ENCODE measurements at regions not wholly inside any gene's neighbourhood (a gene's known extent, or its start where the extent isn't known, plus 50 kb on each side); places are given as distances from the start of the nearest gene placed in this dataset.
A peak's percentile ranks its signal among the peaks of the same experiment; 100 is the strongest.

- TF ChIP-seq REST (IDR thresholded peaks at IDR 0.05; ENCODE audit: unreplicated experiment) (no peak), EZH2phosphoT487 (IDR thresholded peaks at IDR 0.05; ENCODE audit: unreplicated experiment) (no peak), EZH2 (IDR thresholded peaks at IDR 0.05; ENCODE audit: low read depth, unreplicated experiment) (no peak), ZNF331 (CRISPR knock-in tag; IDR thresholded peaks at IDR 0.05; ENCODE audit: low read depth) (no peak), NANOG (IDR thresholded peaks at IDR 0.05; ENCODE audit: borderline replicate concordance) (no peak), JUNB (IDR thresholded peaks at IDR 0.05; ENCODE audit: unreplicated experiment) (no peak), POLR2AphosphoS5 (IDR thresholded peaks at IDR 0.05; ENCODE audit: low read depth) (no peak), CTCF (conservative IDR thresholded peaks at IDR 0.05; ENCODE audit: low read depth in 2 of 2) (no peak), ZNF114 (CRISPR knock-in tag; IDR thresholded peaks at IDR 0.05) (no peak)
These were observed 56.3 kb upstream of the CFAP20DC start (continued) for GRCh38 chr3:59106085-59106648.

- no peak overlapping the region for H3K27ac ChIP-seq (ENCODE audit: low read depth)
- no peak for TF ChIP-seq REST (IDR thresholded peaks at IDR 0.05; ENCODE audit: unreplicated experiment)
- no peak for TF ChIP-seq STAT1 (IDR thresholded peaks at IDR 0.05; ENCODE audit: unreplicated experiment)
- TF ChIP-seq EZH2 (IDR thresholded peaks at IDR 0.05; ENCODE audit: low read depth, unreplicated experiment), result no peak
- no peak for TF ChIP-seq ZNF331 (CRISPR knock-in tag; IDR thresholded peaks at IDR 0.05; ENCODE audit: low read depth)
- no peak for TF ChIP-seq CREB1 (CRISPR knock-in tag; IDR thresholded peaks at IDR 0.05; ENCODE audit: low read depth)
- Mint-ChIP-seq H3K27ac (no peak overlapping the region), H3K27me3 (ENCODE audit: insufficient read depth, low read depth, poor library complexity) (peaks cover 3% of the 10 kb centered on the region), H3K4me1 (peaks cover 21% of the 10 kb centered on the region), H3K36me3 (ENCODE audit: low read depth) (no peaks in the 10 kb centered on the region), H3K4me3 (no peak overlapping the region), H3K9me3 (no peaks in the 10 kb centered on the region)
- H2AFZ ChIP-seq, result peak overlapping the region; percentile 34; the same call in 1 of the 2 replicates
- no peaks in the 10 kb centered on the region for H3F3A ChIP-seq (replicated peaks; ENCODE audit: low read depth)
- DNase-seq (ENCODE audit: low spot score), result no peak
- no peak for ATAC-seq
- no peaks in the 10 kb centered on the region for H3K79me2 ChIP-seq (replicated peaks; ENCODE audit: insufficient read depth)
- no peaks in the 10 kb centered on the region for H3K27me3 ChIP-seq (ENCODE audit: insufficient read depth)
- H3K9me2 ChIP-seq (ENCODE audit: insufficient read depth), result no peaks in the 10 kb centered on the region; the same call in 1 of the 2 replicates
- H4K20me1 ChIP-seq (replicated peaks; ENCODE audit: insufficient read depth), result no peaks in the 10 kb centered on the region
- H3K4me1 ChIP-seq (ENCODE audit: insufficient read depth), result peaks cover 4% of the 10 kb centered on the region
- H3K4me3 ChIP-seq, result no peak overlapping the region
- no peak overlapping the region for H3K4me2 ChIP-seq
- H3K36me3 ChIP-seq (ENCODE audit: insufficient read depth), result no peaks in the 10 kb centered on the region
These were observed 53.7 kb upstream of the CFAP20DC start for GRCh38 chr3:59103552-59103951.
